Epithelial cell of esophagus (primary cell): ENCODE measurements at regions not wholly inside any gene's neighbourhood (a gene's known extent, or its start where the extent isn't known, plus 50 kb on each side); places are given as distances from the start of the nearest gene placed in this dataset.

Source experiments
- DNase-seq: peaks from one replicate; pipeline ENCODE4 v3.0.0; 2010; ENCODE audit warnings: low read depth
- H3K4me3 ChIP-seq: 2 replicates; pipeline ENCODE4 v1.5.1; 2011; ENCODE audit warnings: mild to moderate bottlenecking, low read length, control low read depth
- CTCF ChIP-seq: IDR thresholded peaks from 2 replicates; pipeline ENCODE4 v1.5.1; 2011; ENCODE audit warnings: low read depth, mild to moderate bottlenecking, low read length, control low read depth, inconsistent platforms; ENCODE audit not compliant: insufficient read depth; ENCODE audit errors: missing control alignments

GRCh38 chr6:106017454-106017853 is 68.7 kb upstream of the PRDM1 start:
- TF ChIP-seq CTCF: no peak
- no peak for DNase-seq
- no peak overlapping the region for H3K4me3 ChIP-seq

GRCh38 chr6:106014955-106015354 is 71.2 kb upstream of the PRDM1 start:
- H3K4me3 ChIP-seq: no peak overlapping the region
- no peak for DNase-seq
- no peak for TF ChIP-seq CTCF

- no peak for DNase-seq
- no peak overlapping the region for H3K4me3 ChIP-seq
- no peak for TF ChIP-seq CTCF
Observed at GRCh38 chr6:106011476-106011875, 74.7 kb upstream of the PRDM1 start.

- TF ChIP-seq CTCF: no peak
Observed at GRCh38 chr6:106005954-106006353, 80.2 kb upstream of the PRDM1 start.

GRCh38 chr6:106005013-106005412 is 81.1 kb upstream of the PRDM1 start:
- no peak for TF ChIP-seq CTCF
- no peak for DNase-seq
- H3K4me3 ChIP-seq: no peak overlapping the region

More at GRCh38 chr6:106005954-106006353, 80.2 kb upstream of the PRDM1 start:
- no peak for DNase-seq
- no peak overlapping the region for H3K4me3 ChIP-seq

- no peak for TF ChIP-seq CTCF
- H3K4me3 ChIP-seq: no peak overlapping the region
- DNase-seq: no peak
Observed at GRCh38 chr6:106003268-106003987, 82.7 kb upstream of the PRDM1 start.

- TF ChIP-seq CTCF: no peak
- DNase-seq: no peak
- H3K4me3 ChIP-seq: no peak overlapping the region
Observed at GRCh38 chr6:106002005-106002404, 84.1 kb upstream of the PRDM1 start.
